GM23338 (cell line): ENCODE measurements at regions not wholly inside any gene's neighbourhood (a gene's known extent, or its start where the extent isn't known, plus 50 kb on each side); places are given as distances from the start of the nearest gene placed in this dataset.

Experiments used
- ATAC-seq: fragments of 200-7000 bp; cut with Tn5 transposase; 3 replicates; pipeline ENCODE4 v1.9.1; 2020
- DNase-seq: peaks from one replicate; pipeline ENCODE4 v3.0.0-alpha.2; 2015; ENCODE audit warnings: low spot score
- H2AFZ ChIP-seq: fragments of 200-600 bp; sonication (generic); 2 replicates; pipeline ENCODE4 v1.8.0; 2016; ENCODE audit warnings: antibody characterized with exemption, mild to moderate bottlenecking, moderate library complexity
- H3F3A ChIP-seq: fragments of 200-600 bp; sonication (generic); replicated peaks from 2 replicates; pipeline ENCODE4 v1.8.0; 2017; ENCODE audit warnings: antibody characterized with exemption, mixed run types, low read depth
- H3K27ac ChIP-seq: fragments of 200-600 bp; sonication (generic); 2 replicates; pipeline ENCODE4 v1.6.1; 2016; ENCODE audit warnings: low read depth
- H3K27me3 ChIP-seq: fragments of 200-600 bp; sonication (generic); 2 replicates; pipeline ENCODE4 v1.8.0; 2016; ENCODE audit warnings: mild to moderate bottlenecking, mixed run types, moderate library complexity; ENCODE audit not compliant: insufficient read depth
- H3K36me3 ChIP-seq: fragments of 200-600 bp; sonication (generic); 2 replicates; pipeline ENCODE4 v1.8.0; 2016; ENCODE audit warnings: mild to moderate bottlenecking; ENCODE audit not compliant: insufficient read depth
- H3K4me1 ChIP-seq: fragments of 200-600 bp; sonication (generic); 2 replicates; pipeline ENCODE4 v1.8.0; 2016; ENCODE audit warnings: mild to moderate bottlenecking, moderate library complexity; ENCODE audit not compliant: insufficient read depth
- H3K4me2 ChIP-seq: fragments of 200-600 bp; sonication (generic); 2 replicates; pipeline ENCODE4 v1.7.1; 2017; ENCODE audit warnings: mixed run types
- H3K4me3 ChIP-seq: fragments of 200-600 bp; sonication (generic); 2 replicates; pipeline ENCODE4 v1.6.1; 2016; ENCODE audit warnings: mixed run types
- H3K79me2 ChIP-seq: fragments of 200-600 bp; sonication (generic); replicated peaks from 2 replicates; pipeline ENCODE4 v1.8.0; 2017; ENCODE audit warnings: mild to moderate bottlenecking; ENCODE audit not compliant: insufficient read depth
- H3K9me2 ChIP-seq: fragments of 200-600 bp; sonication (generic); 2 replicates; pipeline ENCODE4 v1.8.0; 2017; ENCODE audit not compliant: insufficient read depth
- H4K20me1 ChIP-seq: fragments of 200-600 bp; sonication (generic); replicated peaks from 2 replicates; pipeline ENCODE4 v1.8.0; 2017; ENCODE audit warnings: mild to moderate bottlenecking; ENCODE audit not compliant: insufficient read depth
- H3K27ac Mint-ChIP-seq: 2 replicates; pipeline ENCODE4 v1.8.0; 2020; ENCODE audit warnings: inconsistent platforms, mild to moderate bottlenecking, moderate library complexity, mixed read lengths
- H3K27me3 Mint-ChIP-seq: 3 replicates; pipeline ENCODE4 v1.8.0; 2022; ENCODE audit warnings: low read depth, mild to moderate bottlenecking, moderate library complexity, mixed read lengths, inconsistent platforms; ENCODE audit not compliant: insufficient read depth, poor library complexity
- H3K36me3 Mint-ChIP-seq: 3 replicates; pipeline ENCODE4 v1.8.0; 2021; ENCODE audit warnings: low read depth, mild to moderate bottlenecking, inconsistent platforms, moderate library complexity, mixed read lengths
- H3K4me1 Mint-ChIP-seq: 3 replicates; pipeline ENCODE4 v1.8.0; 2020; ENCODE audit warnings: mild to moderate bottlenecking, inconsistent platforms, mixed read lengths
- H3K4me3 Mint-ChIP-seq: 3 replicates; pipeline ENCODE4 v1.8.0; 2021; ENCODE audit warnings: moderate library complexity, mild to moderate bottlenecking, inconsistent platforms, mixed read lengths
- H3K9me3 Mint-ChIP-seq: 3 replicates; pipeline ENCODE4 v1.8.0; 2020; ENCODE audit warnings: moderate library complexity, mild to moderate bottlenecking, inconsistent platforms, mixed read lengths
- CREB1 ChIP-seq: fragments of 250-450 bp; sonication (Bioruptor Pico); IDR thresholded peaks from 2 replicates; pipeline ENCODE4 v1.5.0; 2020; ENCODE audit warnings: low read depth, mild to moderate bottlenecking, moderate library complexity
- CTCF ChIP-seq, 2 experiments: fragments of 200-600 bp in 1 of 2; sonication (generic) in 1 of 2; conservative IDR thresholded peaks; 2 replicates each; pipeline versions ENCODE4 v1.5.1 to v1.6.1; 2016 to 2017; ENCODE audit warnings: antibody characterized with exemption in 2 of 2, low read depth in 2 of 2, mild to moderate bottlenecking in 2 of 2, moderate library complexity in 1 of 2
- EZH2 ChIP-seq: fragments of 200-600 bp; sonication (generic); IDR thresholded peaks from one replicate; pipeline ENCODE4 v1.8.0; 2017; ENCODE audit warnings: antibody characterized with exemption, mild to moderate bottlenecking, low read depth; ENCODE audit not compliant: unreplicated experiment
- EZH2phosphoT487 ChIP-seq: fragments of 200-600 bp; sonication (generic); IDR thresholded peaks from one replicate; pipeline ENCODE4 v1.8.1; 2018; ENCODE audit warnings: antibody characterized with exemption; ENCODE audit not compliant: unreplicated experiment
- JUNB ChIP-seq: IDR thresholded peaks from one replicate; pipeline ENCODE4 v1.6.1; 2016; ENCODE audit warnings: antibody characterized with exemption; ENCODE audit not compliant: unreplicated experiment
- NANOG ChIP-seq: IDR thresholded peaks from 2 replicates; pipeline ENCODE4 v1.6.1; 2016; ENCODE audit warnings: antibody characterized with exemption, borderline replicate concordance
- POLR2AphosphoS5 ChIP-seq: IDR thresholded peaks from 2 replicates; pipeline ENCODE4 v1.6.1; 2016; ENCODE audit warnings: antibody characterized with exemption, low read depth
- STAT1 ChIP-seq: IDR thresholded peaks from one replicate; pipeline ENCODE4 v1.6.1; 2016; ENCODE audit warnings: antibody characterized with exemption; ENCODE audit not compliant: unreplicated experiment
- ZNF114 ChIP-seq: fragments of 250-450 bp; sonication (Bioruptor Pico); IDR thresholded peaks from 2 replicates; pipeline ENCODE4 v1.5.0; 2020; ENCODE audit warnings: mild to moderate bottlenecking, moderate library complexity
- ZNF331 ChIP-seq: fragments of 250-450 bp; sonication (Bioruptor Pico); IDR thresholded peaks from 2 replicates; pipeline ENCODE4 v1.5.0; 2020; ENCODE audit warnings: low read depth, mild to moderate bottlenecking, moderate library complexity
- ZNF462 ChIP-seq: fragments of 250-450 bp; sonication (Bioruptor Pico); IDR thresholded peaks from 2 replicates; pipeline ENCODE4 v1.5.0; 2020; ENCODE audit warnings: mild to moderate bottlenecking, moderate library complexity
- TF ChIP-seq, protein P1 (sequence below): IDR thresholded peaks from one replicate; pipeline ENCODE4 v1.6.1; 2018; ENCODE audit warnings: antibody characterized with exemption; ENCODE audit not compliant: unreplicated experiment
- TF ChIP-seq, protein P2 (sequence below): IDR thresholded peaks from 2 replicates; pipeline ENCODE4 v1.6.1; 2016; ENCODE audit warnings: antibody characterized with exemption

DNA sequence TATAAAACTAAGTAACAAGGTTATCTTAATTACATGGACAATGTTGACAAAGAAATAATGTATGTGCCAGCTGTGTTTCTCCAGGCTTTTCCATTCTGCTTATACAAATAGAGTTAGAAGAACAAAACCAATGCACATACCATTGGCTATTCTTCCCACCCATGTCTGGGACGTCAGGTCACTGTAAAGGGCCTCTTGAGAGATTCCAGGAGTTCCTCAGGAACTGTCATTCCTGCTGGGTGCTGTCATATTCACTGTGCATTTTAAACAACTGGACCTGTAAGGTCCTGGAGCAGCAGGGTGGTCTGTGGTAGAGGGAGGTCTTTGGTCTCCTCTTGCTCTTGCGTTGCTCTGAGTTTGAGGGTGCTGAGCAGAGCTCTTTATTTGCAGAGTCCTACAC, 74.6 kb upstream of the AP1S2 start:
- Histone ChIP-seq H3K79me2 (no peaks in the 10 kb centered on the region), H3K4me2 (no peak overlapping the region), H4K20me1 (no peaks in the 10 kb centered on the region), H3K27ac (no peak overlapping the region), H3F3A (no peaks in the 10 kb centered on the region), H3K36me3 (no peaks in the 10 kb centered on the region), H3K4me1 (0 out of 2 replicates have a peak, but pooled peaks cover 4% of the 10 kb centered on the region), H3K9me2 (no peaks in the 10 kb centered on the region), H3K27me3 (no peaks in the 10 kb centered on the region), H2AFZ (no peak overlapping the region), H3K4me3 (no peak overlapping the region)
- H3K4me3 Mint-ChIP-seq = no peak overlapping the region
- DNase-seq (no peak), ATAC-seq (no peak)
- TF ChIP-seq CTCF (conservative IDR thresholded peaks at IDR 0.05; ENCODE audit: low read depth in 2 of 2) (no peak), ZNF114 (no peak), CREB1 (CRISPR knock-in tag) (no peak), NANOG (no peak), STAT1 (no peak), POLR2AphosphoS5 (no peak), JUNB (no peak), ZNF462 (no peak), ZNF331 (CRISPR knock-in tag) (no peak), EZH2phosphoT487 (no peak), EZH2 (no peak)
- TF ChIP-seq, protein P1, sequence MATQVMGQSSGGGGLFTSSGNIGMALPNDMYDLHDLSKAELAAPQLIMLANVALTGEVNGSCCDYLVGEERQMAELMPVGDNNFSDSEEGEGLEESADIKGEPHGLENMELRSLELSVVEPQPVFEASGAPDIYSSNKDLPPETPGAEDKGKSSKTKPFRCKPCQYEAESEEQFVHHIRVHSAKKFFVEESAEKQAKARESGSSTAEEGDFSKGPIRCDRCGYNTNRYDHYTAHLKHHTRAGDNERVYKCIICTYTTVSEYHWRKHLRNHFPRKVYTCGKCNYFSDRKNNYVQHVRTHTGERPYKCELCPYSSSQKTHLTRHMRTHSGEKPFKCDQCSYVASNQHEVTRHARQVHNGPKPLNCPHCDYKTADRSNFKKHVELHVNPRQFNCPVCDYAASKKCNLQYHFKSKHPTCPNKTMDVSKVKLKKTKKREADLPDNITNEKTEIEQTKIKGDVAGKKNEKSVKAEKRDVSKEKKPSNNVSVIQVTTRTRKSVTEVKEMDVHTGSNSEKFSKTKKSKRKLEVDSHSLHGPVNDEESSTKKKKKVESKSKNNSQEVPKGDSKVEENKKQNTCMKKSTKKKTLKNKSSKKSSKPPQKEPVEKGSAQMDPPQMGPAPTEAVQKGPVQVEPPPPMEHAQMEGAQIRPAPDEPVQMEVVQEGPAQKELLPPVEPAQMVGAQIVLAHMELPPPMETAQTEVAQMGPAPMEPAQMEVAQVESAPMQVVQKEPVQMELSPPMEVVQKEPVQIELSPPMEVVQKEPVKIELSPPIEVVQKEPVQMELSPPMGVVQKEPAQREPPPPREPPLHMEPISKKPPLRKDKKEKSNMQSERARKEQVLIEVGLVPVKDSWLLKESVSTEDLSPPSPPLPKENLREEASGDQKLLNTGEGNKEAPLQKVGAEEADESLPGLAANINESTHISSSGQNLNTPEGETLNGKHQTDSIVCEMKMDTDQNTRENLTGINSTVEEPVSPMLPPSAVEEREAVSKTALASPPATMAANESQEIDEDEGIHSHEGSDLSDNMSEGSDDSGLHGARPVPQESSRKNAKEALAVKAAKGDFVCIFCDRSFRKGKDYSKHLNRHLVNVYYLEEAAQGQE = no peak
- TF ChIP-seq, protein P2, sequence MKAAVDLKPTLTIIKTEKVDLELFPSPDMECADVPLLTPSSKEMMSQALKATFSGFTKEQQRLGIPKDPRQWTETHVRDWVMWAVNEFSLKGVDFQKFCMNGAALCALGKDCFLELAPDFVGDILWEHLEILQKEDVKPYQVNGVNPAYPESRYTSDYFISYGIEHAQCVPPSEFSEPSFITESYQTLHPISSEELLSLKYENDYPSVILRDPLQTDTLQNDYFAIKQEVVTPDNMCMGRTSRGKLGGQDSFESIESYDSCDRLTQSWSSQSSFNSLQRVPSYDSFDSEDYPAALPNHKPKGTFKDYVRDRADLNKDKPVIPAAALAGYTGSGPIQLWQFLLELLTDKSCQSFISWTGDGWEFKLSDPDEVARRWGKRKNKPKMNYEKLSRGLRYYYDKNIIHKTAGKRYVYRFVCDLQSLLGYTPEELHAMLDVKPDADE = no peak
- H3K4me1 Mint-ChIP-seq = peaks cover 13% of the 10 kb centered on the region; the same call in 2 of the 3 replicates
- peaks cover 2% of the 10 kb centered on the region for H3K27me3 Mint-ChIP-seq
- peaks cover 12% of the 10 kb centered on the region; the same call in 2 of the 3 replicates for H3K36me3 Mint-ChIP-seq
- H3K27ac Mint-ChIP-seq = no peak overlapping the region
- H3K9me3 Mint-ChIP-seq = 0 out of 3 replicates have a peak, but pooled peaks cover 5% of the 10 kb centered on the region
